HG02870 (cell line): ENCODE measurements at regions not wholly inside any gene's neighbourhood (a gene's known extent, or its start where the extent isn't known, plus 50 kb on each side); places are given as distances from the start of the nearest gene placed in this dataset.

Source experiments
- ATAC-seq: cut with Tn5 transposase; IDR thresholded peaks from one replicate; pipeline ENCODE4 v1.9.1; 2021; ENCODE audit warnings: mild to moderate bottlenecking, moderate library complexity; ENCODE audit not compliant: unreplicated experiment

DNA sequence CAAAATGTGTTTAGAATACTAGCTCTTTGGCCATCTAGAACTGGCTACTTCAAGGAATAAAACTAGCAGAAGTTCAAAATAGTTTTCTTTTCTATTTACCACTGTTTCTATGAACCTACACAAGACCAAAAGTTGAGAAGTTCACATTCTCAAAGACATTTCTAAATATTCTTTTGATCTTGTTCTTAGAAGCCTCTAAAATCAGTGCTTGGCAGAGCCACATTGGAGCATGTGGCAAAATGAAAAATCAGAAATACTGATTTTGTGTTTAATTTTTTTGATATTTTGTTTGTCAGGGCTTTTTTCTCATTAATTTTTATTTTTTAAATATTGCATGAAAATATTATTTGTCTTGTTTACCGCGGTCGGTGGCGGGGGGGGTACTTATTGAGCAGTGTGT is 853.8 kb upstream of the INTU start:
- ATAC-seq = no peak

DNA sequence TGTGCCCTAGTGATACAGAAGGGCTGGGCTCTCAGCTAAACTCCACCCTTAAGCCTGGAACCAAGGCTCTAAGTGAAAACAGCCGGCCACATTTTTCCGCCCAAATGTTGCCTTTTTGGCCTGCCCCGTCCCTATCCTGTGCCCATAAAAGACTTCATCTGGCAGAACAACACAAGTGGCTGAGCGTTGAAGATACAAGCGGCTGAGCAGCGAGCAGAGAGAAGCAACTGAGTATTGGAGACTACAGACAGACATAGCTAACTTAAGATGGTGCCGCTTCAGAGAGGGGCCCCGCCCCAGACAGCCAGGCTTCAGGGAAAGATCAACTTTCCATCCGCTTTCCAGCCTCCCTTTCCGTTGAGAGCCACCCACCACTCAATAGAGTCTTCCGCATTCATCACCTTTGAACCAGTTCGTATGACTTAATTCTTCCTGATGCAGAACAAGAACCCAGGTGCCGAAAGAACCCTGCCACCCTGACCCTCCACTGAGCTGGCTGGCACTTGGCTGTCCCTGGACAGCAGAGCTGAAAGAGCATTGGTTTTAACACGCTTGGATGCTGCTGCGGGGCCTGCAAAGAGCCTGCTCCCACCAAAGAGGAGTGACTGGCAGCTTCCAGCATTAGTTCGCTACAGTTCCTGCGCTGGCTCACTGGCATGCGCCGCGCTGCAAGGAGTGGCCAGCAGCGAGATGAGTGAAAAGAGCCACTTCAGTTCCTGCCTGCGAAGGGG is 853.2 kb upstream of the INTU start:
- no peak for ATAC-seq

DNA sequence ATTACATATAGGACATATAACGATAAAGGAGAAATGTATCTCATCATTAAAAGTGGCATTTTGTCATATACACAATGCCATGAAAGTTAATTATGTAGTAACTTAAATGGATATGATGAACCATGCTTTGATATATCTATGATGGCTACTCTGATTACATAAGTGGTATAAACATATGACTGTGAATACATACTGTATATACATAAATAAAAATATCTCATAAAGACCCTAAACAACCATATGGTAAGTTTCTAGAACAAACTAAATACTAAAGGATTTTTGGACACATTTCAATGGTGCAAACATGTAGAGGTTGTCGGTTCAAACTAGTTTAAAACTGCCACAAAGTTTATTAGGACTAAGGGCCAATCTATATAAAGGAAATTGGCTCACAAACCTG is 849.6 kb upstream of the INTU start:
- ATAC-seq = no peak

DNA sequence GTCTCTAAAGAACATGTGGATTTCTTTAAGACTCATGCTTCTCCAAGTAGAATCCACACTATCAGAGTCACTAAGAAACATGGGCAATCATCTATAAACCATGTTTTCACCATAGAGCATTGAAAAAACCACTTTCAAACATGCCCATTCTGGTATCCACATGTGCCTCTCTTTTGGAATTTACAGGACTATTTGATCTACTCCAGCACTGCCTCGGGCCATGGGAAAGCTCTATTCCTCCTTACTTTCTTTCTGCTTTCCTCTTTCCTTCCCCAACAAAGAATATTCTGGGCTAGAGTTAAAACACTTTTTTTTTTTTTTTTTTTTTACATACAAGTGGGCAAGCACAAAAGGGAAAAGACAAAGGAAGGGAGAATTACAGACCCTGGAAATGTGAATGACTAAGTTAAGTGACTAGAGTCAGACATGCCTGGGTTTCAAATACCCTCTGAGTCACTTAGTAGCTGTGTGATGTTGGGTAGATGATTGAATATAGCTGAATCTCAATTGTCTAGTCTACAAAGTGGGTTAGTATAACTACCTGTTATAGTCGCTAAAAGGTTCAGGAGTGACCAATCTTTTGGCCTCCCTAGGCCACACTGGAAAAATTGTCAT is 847.7 kb upstream of the INTU start:
- ATAC-seq = no peak

DNA sequence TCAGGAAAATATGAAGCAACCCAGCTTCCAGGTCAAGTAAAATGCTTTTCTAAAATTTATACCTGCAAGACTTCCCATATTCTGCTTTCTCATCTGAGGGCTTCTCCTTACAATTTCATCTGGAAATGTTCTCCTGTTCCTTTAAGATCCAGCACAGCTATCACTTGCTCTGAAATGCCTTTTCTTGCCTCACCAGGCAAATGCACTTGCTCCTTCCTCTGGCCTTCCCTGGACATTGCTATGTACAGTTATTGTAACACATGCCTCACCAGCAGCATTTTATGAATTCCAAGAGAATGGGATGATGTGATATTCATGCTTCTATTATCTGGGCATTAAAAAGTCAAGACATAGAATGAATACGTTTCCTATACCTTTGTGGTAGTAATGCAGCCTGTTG is 842.1 kb upstream of the INTU start:
- ATAC-seq = no peak

DNA sequence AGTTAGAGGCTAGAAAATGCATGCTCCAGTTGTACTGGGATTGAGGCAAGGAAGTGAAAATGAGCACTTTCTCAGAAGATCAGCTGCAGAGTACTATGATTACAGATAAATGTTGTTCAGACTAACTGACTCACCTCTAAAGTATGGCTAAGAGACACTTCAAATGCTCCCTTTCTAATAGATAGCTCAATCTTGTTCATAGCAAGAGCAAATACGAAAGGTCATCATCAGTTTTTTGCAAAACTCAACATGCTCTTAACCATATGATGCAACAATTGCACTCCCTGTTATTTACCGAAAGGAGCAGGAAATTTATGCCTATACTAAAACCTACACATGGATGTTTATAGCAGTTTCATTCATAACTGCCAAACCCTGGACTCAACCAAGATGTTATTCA is 838.4 kb upstream of the INTU start:
- ATAC-seq = no peak

DNA sequence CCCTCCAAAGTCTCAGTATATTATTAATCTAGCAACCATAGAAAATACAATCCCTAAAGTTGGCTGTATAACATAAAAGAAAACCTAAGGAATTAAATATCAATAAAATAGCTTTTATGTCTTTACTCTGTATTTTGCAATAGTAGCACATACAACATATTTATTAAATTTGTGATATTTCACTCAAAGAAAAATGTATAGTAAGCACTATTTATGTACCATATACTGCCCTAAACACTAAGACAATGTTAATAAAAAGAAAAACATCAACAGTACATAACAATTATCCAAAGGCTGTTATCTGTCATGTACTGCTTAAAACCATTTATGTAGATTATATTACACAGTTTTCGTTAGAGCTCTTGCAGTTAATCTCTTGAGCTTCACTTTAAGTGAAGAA is 834.5 kb upstream of the INTU start:
- no peak for ATAC-seq

DNA sequence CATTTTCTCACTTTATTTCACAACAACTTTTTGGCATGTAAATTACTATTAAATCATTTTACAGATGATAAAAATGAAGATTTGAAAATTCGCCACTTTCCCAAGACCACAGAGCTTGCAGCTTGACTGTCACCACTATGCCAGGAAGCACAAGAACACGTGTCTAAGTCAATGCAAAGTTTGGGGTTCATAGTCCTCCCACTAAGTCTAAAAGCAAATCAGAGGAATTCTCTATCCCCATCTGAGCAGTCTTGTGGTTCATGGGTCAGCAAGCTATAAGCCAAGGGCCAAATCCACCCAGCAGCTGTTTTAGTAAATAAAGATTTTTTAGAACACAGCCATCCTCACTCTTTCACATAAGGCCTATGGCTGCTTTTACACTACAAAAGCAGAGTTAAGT is 833.3 kb upstream of the INTU start:
- ATAC-seq = no peak

DNA sequence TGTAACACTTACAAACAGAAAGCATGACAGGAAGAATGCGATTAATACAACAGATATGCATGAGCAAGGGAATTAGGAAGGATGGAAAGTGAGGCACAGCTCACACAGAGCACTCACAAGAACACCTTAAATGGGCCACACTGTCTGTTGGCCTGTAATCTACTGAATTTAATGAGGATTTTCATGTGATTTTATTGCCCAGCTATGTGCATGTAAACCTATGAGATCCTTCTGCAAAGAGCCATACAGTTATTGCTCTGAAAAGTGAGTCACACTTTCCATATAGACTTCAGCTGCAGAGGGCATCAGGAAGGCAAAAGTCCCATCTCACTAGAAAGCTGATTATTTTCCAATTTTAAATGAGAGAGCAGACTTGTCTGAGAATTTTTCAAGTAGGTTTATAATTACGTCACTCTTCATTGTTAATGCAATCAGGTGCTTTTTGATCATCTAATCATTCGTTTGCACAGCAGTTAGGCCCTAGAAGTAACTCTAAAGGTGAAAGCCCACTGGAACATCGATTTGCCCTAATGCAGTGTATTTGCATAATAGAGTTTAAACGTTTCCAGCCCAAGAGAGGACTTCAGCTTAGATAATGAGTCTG is 832.7 kb upstream of the INTU start:
- ATAC-seq = no peak

DNA sequence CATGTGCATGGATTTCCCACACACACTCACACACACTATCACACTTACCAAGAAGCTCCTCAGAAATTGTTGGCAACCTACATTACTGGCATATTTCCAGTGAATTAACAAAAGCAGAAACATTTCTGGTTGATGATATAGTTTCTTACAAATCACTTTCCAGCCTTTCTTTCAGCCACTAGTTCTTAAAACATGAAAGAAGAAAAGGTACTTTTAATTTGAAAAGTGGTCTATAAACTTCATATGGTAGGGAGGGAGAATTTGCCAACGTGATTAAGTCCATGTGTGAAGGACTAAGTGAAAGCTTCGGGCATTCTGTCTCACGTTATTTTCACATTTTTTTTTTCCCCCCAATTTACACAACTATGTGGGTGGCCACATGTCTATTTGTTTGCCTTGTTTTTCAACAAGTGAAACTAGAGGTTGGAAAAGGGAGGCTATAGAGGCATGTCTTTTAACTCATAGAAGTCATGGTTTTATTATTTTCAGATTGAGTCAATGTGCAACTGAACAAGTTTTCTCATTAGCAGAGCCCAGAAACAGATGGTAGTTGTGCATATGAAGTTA is 832.1 kb upstream of the INTU start:
- no peak for ATAC-seq

DNA sequence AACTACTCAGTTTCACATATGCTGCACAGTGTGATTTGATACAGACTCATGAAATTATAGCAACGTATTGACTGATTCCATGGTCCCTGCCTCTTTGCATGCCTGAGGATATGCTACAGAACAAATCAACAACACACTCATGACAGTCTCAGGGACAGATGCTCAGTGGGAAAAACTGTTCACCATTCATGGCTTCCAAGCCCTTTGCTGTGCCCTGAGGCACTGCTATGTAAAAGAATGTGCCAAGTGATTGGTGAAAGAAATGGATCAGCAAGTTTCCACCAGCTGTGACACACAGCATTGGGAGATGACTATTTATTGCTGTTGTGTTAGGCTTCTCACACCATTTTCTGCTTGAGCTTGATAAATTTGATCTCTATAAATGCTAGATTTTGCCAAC is 825.6 kb upstream of the INTU start:
- no peak for ATAC-seq

DNA sequence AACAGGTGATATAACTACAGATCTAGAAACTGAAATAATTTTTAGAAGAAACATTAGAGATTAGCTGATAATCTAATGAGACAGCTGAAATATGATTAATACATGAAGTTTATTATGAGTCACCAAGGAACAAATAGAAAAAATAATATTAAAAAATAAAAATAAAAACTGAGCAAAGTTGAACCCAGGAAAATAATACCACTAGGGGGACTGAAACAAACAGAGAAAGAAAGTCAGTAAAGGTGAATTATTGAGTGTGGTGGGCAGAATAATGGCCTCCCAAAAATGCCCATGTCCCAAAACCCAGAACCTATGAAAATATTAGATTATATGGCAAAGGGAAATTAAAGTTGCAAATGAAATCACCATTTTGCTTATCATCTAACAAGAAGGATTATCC is 820.7 kb upstream of the INTU start:
- no peak for ATAC-seq

DNA sequence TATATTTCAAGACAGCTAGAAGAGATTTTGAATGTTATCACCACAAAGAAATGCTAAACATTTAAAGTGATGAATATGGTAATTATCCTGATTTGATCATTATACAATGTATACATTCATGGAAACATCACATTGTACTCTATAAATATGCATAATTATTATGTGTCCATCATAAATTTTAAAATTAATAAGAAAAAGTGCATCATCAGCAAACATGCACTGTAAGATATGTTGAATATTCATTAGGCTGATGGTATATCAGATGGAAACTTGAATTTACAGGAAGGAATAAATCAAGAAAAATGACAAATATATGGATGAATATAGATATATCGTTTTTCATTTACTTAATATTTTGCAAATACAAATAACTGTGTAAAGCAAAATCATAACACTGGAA is 812.1 kb upstream of the INTU start:
- ATAC-seq = no peak

DNA sequence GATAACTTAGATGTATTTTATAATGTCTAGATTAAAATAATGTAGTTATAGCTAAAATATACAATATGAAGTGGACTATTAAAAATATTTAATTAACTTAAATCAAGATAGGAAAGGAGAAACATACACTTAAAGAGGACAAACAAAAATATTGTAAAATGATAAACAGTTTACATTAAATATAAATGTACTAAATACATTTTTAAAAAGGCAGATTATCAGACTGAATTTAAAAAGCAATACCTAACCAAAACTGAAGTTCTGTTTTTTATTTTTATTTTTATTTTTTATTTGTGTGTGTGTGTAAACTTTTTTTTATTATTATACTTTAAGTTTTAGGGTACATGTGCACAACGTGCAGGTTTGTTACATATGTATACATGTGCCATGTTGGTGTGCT is 811.6 kb upstream of the INTU start:
- ATAC-seq = no peak

DNA sequence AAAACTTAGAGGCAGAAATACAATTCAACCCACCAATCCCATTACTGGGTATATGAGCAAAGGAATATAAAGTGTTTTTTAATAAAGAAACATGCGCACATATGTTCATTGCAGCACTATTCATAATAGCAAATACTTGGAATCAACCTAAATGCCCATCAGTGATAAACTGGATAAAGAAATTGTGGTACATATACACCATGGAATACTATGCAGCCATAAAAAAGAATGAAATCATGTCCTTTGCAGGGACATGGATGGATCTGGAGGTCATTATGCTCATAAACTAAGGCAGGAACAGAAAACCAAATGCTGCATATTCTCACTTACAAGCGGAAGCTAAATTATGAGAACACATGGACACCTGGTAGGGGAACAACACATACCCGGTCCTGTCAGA is 807.7 kb upstream of the INTU start:
- no peak for ATAC-seq

DNA sequence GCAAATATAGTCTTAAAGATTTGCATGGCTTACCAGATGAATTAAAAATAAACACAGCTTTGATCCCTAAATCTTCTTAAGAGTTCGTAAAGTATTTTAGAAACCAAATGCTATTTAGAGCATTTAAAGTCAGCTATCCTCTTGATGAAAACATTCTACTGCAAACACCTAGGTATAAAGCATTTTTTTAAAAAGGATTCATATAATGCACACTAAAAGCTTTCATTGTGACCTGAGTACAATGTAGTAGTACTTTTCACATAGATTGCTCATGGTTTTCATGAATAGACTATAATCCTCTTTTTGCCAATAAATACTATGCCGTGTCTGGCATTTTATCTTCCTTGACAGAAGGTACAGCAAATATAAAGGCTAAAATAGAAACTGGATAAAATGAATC is 805.1 kb upstream of the INTU start:
- ATAC-seq = no peak

DNA sequence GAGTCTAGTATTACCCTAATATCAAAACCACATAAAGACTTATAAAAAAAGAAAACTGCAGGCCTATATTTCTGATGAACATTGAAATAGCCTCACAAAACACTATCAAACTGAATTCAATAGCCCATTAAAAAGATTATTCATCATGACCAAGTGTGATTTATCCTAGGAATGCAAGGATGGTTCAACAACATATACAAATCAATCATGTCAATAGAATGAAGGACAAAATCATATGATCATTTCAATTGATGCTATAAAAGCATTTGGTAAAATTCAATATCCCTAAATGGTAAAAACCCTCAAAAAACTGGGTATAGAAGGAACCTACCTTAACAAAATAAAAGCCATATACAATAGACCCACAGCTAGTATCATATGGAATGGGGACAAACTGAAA is 797.9 kb upstream of the INTU start:
- ATAC-seq = no peak

DNA sequence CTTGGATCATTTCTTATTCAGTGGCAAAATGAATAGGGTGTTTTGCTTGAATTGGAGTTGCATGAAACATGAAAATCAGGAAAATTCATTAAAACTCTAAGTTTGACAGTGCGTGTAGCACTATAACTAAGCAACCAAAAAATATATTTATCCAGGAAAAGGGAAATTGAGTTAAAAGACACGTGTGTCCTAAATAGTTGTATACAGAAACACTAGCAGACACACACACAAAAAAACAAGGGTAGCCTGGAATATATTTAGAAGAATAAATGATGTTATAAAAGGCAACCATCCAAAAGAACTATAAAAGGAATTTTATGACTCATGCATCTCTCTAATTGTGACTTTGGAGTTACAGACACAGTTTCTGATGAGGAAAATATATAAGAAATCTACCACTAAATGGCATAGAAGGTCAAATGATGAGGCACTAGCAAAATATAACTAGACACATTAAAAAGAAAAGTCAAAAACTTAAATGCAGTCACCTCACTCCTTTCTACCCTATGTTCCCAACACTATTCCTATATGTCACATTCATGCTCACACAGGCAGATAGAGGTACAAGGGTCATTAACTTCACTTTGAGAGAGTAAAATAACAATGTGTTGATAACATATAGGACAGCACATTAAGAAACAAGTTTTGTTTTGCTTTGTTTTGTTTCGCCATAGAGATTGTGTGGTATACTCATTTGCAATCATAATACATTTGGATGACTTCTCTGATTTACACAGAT is 793.6 kb upstream of the INTU start:
- ATAC-seq = no peak

DNA sequence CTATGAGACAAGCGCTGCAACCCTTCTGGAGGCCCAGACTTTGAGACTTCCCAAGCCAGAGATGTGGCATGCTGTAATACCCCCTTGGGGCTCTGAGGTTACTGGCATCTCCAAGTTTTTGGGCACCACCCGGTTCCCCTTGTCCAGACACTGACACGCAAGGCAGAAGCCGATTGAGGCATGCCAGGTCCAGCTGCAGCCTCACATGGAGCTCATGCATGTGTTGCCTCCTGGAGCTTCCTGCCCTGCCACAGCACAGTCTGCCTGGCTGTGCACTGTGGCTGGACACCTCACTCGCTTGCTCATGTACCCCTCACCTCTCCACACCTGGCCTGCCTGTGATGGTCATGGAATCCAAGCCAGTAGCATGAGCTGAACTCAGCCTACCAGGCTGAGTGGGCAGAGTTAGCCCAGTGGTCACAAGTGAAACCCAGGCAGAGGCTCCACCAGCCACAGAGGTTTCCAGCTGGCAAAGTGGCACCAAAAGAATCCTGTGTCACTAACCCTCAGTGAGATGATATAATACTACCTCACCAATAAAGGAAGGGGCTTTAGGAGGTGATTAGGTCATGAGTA is 789.2 kb upstream of the INTU start:
- no peak for ATAC-seq

DNA sequence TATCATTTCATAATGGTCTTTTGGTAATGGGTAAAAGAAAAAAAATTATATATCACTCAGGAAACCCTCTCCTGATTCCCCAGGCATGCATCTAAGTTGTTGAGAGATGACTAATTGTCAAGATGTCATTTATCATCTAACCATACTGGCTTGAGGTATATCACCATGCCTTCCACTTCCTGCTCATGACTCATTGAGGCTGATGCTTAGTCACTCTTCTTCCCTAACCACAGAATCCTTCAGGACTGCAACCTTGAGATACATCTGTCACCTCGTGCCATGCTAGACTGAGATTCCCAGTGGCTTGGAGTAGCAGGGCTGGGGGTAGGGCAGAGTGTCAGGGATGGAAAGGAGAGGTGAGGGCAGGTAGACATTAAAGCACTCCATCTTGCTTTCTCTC is 782.5 kb upstream of the INTU start:
- no peak for ATAC-seq

DNA sequence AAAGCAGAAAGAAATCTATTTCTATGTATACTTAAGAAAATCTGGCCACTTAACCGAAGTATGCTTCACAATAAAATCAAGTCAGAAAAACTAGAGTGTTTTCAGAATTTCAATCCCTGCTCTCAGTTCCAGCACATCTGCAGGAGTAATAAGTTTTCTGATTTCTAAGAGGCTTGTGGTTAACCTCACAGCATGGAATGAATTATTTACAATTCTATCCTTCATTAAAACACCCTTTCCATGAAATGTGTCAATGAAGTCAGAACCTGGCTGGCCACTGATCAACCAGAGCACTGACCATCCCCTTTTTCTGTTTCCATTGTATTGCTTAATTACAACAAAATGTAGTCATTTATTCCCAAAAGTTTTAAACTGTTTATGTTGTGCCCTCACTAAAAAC is 781.4 kb upstream of the INTU start:
- ATAC-seq = no peak
